ENCODE measurements at regions not wholly inside any gene's neighbourhood (a gene's known extent, or its start where the extent isn't known, plus 50 kb on each side); places are given as distances from the start of the nearest gene placed in this dataset.

GRCh38 chr11:87405356-87405755, 367.6 kb downstream of the TMEM135 start:
- DNase-seq, result no peak

- no peak for DNase-seq
Measured at GRCh38 chr11:87401653-87402052, 363.9 kb downstream of the TMEM135 start.

- no peak for DNase-seq
Measured at GRCh38 chr11:87399341-87399740, 361.6 kb downstream of the TMEM135 start.

GRCh38 chr11:87398931-87399330, 361.2 kb downstream of the TMEM135 start:
- no peak for DNase-seq

GRCh38 chr11:87397011-87397865, 359.5 kb downstream of the TMEM135 start:
- DNase-seq, result no peak

GRCh38 chr11:87394924-87395323, 357.2 kb downstream of the TMEM135 start:
- DNase-seq, result no peak

GRCh38 chr11:87392665-87393064, 354.9 kb downstream of the TMEM135 start:
- no peak for DNase-seq

- no peak for DNase-seq
Measured at GRCh38 chr11:87391496-87391895, 353.8 kb downstream of the TMEM135 start.

- no peak for DNase-seq
Measured at GRCh38 chr11:87384078-87384729, 346.5 kb downstream of the TMEM135 start.

GRCh38 chr11:87374038-87374807, 336.5 kb downstream of the TMEM135 start:
- no peak for DNase-seq
